ENCODE measurements at regions not wholly inside any gene's neighbourhood (a gene's known extent, or its start where the extent isn't known, plus 50 kb on each side); places are given as distances from the start of the nearest gene placed in this dataset.

DNA sequence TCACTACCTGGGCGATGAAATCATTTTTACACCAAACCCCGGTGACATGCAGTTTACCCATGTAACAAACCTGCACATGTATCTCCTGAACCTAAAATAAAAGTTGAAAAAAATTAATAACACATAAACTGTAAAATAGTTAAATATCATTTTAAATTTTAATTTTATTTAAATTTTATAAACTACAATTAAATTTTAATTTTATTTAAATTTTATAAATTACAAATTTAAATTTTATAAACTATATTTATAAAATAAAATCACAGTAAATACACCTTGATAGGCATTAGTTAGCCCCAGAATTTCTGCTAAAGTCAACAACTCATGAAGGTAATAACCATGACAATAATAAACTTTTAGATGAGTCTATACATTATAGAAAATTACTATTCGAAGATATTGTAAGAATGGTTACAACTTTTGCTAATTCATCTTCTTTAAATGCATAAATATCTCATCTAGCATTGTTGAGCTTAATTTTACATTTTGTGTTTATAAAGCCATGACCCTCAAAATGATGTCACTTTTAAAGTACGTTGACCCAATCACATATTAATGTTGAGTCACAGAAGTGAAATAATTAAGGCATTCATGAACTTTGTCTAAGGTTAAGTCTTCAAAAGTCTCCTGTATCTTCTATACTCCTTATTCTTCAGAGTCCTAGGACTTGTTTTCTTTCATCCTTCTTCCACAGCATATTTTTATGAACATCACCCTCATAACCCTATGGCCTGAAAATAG lies 755.8 kb upstream of the LCORL start:
- TF ChIP-seq, protein P1, sequence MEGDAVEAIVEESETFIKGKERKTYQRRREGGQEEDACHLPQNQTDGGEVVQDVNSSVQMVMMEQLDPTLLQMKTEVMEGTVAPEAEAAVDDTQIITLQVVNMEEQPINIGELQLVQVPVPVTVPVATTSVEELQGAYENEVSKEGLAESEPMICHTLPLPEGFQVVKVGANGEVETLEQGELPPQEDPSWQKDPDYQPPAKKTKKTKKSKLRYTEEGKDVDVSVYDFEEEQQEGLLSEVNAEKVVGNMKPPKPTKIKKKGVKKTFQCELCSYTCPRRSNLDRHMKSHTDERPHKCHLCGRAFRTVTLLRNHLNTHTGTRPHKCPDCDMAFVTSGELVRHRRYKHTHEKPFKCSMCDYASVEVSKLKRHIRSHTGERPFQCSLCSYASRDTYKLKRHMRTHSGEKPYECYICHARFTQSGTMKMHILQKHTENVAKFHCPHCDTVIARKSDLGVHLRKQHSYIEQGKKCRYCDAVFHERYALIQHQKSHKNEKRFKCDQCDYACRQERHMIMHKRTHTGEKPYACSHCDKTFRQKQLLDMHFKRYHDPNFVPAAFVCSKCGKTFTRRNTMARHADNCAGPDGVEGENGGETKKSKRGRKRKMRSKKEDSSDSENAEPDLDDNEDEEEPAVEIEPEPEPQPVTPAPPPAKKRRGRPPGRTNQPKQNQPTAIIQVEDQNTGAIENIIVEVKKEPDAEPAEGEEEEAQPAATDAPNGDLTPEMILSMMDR (IDR thresholded peaks at IDR 0.05): no peak
- no peak for TF ChIP-seq POLR2A (IDR thresholded peaks at IDR 0.05)
- TF ChIP-seq EP300 (IDR thresholded peaks at IDR 0.05): no peak
- 61 to 67% (median 67%) methylated on average over 4 of the region's 4 CpGs for WGBS, 3 donors
- intact Hi-C loops (cut with DNase I): no loop called here
- H3K27me3 ChIP-seq: no peaks in the 10 kb centered on the region
- no peak overlapping the region for H3K27ac ChIP-seq
- no peaks in the 10 kb centered on the region for H3K9me3 ChIP-seq
- H3K4me3 ChIP-seq: no peak overlapping the region
- H3K36me3 ChIP-seq: no peaks in the 10 kb centered on the region
- no peaks in the 10 kb centered on the region for H3K4me1 ChIP-seq (ENCODE audit: insufficient read depth)
- no peak for DNase-seq

DNA sequence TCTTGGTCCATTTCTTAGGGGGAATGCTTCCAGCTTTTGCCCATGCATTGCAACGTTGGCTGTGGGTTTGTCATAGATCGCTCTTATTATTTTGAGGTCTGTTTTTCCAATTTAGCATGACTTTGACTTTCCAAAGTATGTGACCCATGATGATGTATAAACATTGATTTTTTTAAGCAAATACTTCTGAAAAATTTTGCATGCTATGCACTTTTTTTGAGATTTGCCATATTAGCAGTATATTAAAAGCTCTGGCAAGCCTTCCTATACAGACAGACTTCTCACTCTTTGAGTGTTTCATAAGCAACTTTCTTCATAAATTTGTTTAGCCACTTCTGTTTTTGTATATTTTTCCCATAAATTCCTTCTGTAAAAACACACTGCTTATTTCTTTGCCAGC lies 746.4 kb upstream of the LCORL start:
- no peak overlapping the region for H3K4me3 ChIP-seq
- H3K4me1 ChIP-seq (ENCODE audit: insufficient read depth): no peaks in the 10 kb centered on the region
- intact Hi-C loops (cut with DNase I): no loop called here
- WGBS, 3 donors: 81 to 87% (median 87%) methylated on average over 2 of the region's 2 CpGs
- no peak overlapping the region for H3K27ac ChIP-seq
- DNase-seq: no peak
- no peak for TF ChIP-seq EP300 (IDR thresholded peaks at IDR 0.05)
- no peaks in the 10 kb centered on the region for H3K9me3 ChIP-seq
- no peaks in the 10 kb centered on the region for H3K27me3 ChIP-seq
- no peaks in the 10 kb centered on the region for H3K36me3 ChIP-seq

DNA sequence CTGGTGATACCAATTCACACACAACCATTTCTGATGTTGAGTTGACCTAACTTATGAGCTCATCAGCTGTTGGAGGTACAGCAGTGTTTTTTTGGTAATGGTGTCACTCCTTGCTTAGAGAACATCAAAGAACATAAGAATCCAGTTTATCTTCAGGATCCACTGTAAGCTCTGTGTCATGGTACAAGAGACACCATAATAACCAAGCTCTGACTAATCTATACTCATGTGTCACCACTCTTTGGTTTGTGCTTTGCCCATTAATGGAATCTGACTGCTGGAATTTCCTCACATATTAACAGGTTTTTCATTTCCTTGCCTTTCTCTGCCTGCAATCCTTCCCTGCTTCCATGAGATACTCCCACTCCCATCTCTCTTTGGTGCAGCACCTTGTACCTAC lies 735.1 kb upstream of the LCORL start:
- Histone ChIP-seq H3K9me3 (no peaks in the 10 kb centered on the region), H3K27me3 (no peaks in the 10 kb centered on the region), H3K36me3 (no peaks in the 10 kb centered on the region), H3K4me3 (no peak overlapping the region), H3K27ac (no peak overlapping the region), H3K4me1 (ENCODE audit: insufficient read depth) (no peaks in the 10 kb centered on the region)
- no peak for TF ChIP-seq EP300 (IDR thresholded peaks at IDR 0.05)
- TF ChIP-seq POLR2A (IDR thresholded peaks at IDR 0.05): no peak
- TF ChIP-seq, protein P1 (IDR thresholded peaks at IDR 0.05): no peak
- intact Hi-C loops (cut with DNase I): no loop called here
- no peak for DNase-seq

DNA sequence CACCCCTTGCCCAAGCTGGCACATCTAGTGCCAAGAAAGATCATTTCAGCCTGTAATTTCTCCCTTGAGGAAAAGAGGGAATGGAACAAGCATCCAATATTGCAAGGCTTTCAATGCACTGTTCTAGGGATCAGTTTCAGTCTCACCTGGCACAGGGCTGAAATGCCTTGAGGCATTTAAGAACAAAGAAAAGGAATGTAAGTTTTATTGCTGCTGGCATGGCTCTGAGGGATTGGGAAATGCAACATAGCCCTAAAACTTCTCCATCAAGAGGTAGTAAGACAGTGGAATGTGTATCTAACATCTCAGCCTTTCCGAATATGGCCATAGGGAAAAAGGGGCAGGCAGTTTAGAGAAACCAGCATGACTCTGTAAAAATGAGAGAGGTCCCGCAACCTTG lies 732.6 kb upstream of the LCORL start:
- Histone ChIP-seq H3K36me3 (no peaks in the 10 kb centered on the region), H3K4me3 (no peak overlapping the region), H3K4me1 (ENCODE audit: insufficient read depth) (no peaks in the 10 kb centered on the region), H3K27me3 (no peaks in the 10 kb centered on the region), H3K9me3 (no peaks in the 10 kb centered on the region), H3K27ac (no peak overlapping the region)
- WGBS, 3 donors: 64 to 88% (median 81%) methylated on average over 2 of the region's 2 CpGs
- TF ChIP-seq, protein P1 (IDR thresholded peaks at IDR 0.05): no peak
- no peak for TF ChIP-seq EP300 (IDR thresholded peaks at IDR 0.05)
- no peak for TF ChIP-seq POLR2A (IDR thresholded peaks at IDR 0.05)
- intact Hi-C loops (cut with DNase I): no loop called here
- DNase-seq: no peak

DNA sequence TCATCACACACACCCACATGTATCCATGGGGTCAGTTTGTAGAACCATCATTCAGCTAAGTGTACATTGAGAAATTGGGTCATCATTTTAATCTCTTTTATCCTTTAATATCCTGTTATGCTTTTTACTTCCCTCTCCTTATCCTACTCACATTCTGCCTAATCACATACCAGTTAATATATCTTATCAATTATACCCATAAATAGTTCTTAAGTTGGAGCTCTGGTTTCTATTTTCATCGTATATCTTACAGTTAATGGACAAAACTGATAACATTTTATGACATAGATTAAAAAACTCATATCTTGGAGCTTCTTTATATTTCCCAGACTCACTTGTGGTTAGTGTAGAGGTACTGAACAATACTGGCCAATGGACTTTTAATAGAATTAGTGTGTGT lies 729.5 kb upstream of the LCORL start:
- no peak for DNase-seq
- Histone ChIP-seq H3K27ac (no peak overlapping the region), H3K4me3 (no peak overlapping the region), H3K36me3 (no peaks in the 10 kb centered on the region), H3K27me3 (no peaks in the 10 kb centered on the region), H3K9me3 (no peaks in the 10 kb centered on the region), H3K4me1 (ENCODE audit: insufficient read depth) (no peaks in the 10 kb centered on the region)
- TF ChIP-seq POLR2A (IDR thresholded peaks at IDR 0.05) (no peak), EP300 (IDR thresholded peaks at IDR 0.05) (no peak)
- TF ChIP-seq, protein P1 (IDR thresholded peaks at IDR 0.05): no peak
- 42 to 50% (median 48%) methylated on average over 1 of the region's 1 CpG for WGBS, 3 donors
- intact Hi-C loops (cut with DNase I): no loop called here
